ENCODE measurements at regions not wholly inside any gene's neighbourhood (a gene's known extent, or its start where the extent isn't known, plus 50 kb on each side); places are given as distances from the start of the nearest gene placed in this dataset.

DNA sequence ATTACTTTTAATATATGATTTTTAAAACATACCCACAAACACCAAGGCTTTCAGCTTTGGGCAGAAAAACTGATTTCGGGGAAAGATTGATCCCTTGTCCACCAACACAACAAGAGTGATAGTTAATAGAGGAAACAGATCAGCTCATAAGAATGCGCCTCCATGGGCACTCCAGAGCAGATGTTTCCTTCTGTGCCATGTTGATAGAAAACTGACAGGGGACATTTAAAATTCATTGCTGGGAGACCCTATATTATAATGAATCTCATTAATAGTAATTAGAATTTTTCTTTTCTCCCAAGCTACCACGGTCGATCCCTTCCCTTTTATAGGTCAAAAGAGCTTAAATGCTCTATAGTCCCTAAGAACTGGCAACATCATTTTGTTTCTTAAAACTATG, 431.2 kb downstream of the IRS2 start:
- Histone ChIP-seq H2BK20ac (ENCODE audit: low read depth, low read length, poor library complexity, severe bottlenecking) (no peak overlapping the region), H4K5ac (ENCODE audit: insufficient read length, low read depth, low read length) (no peak overlapping the region), H3K79me2 (ENCODE audit: insufficient read depth, low read length) (no peaks in the 10 kb centered on the region), H3K23ac (ENCODE audit: insufficient read length, low read depth, low read length) (no peak overlapping the region), H3K23me2 (ENCODE audit: insufficient read length, low read depth, low read length, poor library complexity, severe bottlenecking) (no peaks in the 10 kb centered on the region), H2BK15ac (ENCODE audit: low read depth, low read length) (no peak overlapping the region), H4K91ac (ENCODE audit: insufficient read length, low read depth, low read length) (no peak overlapping the region), H3K4me1 (ENCODE audit: insufficient read depth, low read length) (no peaks in the 10 kb centered on the region; the same call in 1 of the 2 replicates), H3K27ac (ENCODE audit: insufficient read length, low read depth, low read length) (no peak overlapping the region), H2AFZ (ENCODE audit: low read length) (no peak overlapping the region), H2BK5ac (ENCODE audit: insufficient read length, low read length) (no peak overlapping the region), H3K9me3 (ENCODE audit: control insufficient read depth, low read depth, low read length) (no peaks in the 10 kb centered on the region), H3T11ph (ENCODE audit: low read length) (no peak overlapping the region), H3K27me3 (ENCODE audit: insufficient read depth, low read length) (no peaks in the 10 kb centered on the region), H3K79me1 (ENCODE audit: insufficient read depth, low read depth, low read length, poor library complexity, severe bottlenecking) (no peaks in the 10 kb centered on the region), H2BK12ac (ENCODE audit: insufficient read length, low read depth, low read length) (no peak overlapping the region), H3K56ac (ENCODE audit: insufficient read length, low read depth, low read length) (no peak overlapping the region), H2AK5ac (ENCODE audit: insufficient read length, low read length) (no peak overlapping the region), H4K8ac (replicated peaks; ENCODE audit: insufficient read length, low read depth, low read length) (no peak overlapping the region), H3K4me2 (ENCODE audit: insufficient read depth, insufficient read length, low read length) (no peak overlapping the region), H3K4ac (ENCODE audit: low read depth, low read length) (no peak overlapping the region), H3K18ac (ENCODE audit: insufficient read length, low read depth, low read length) (no peak overlapping the region), H4K20me1 (ENCODE audit: control insufficient read depth, insufficient read depth, insufficient read length) (no peaks in the 10 kb centered on the region), H3K9ac (ENCODE audit: extremely low read depth, insufficient read length, low read length) (no peak overlapping the region), H3K14ac (ENCODE audit: insufficient read depth, low read length) (no peak overlapping the region), H2BK120ac (ENCODE audit: low read depth, low read length, poor library complexity, severe bottlenecking) (no peak overlapping the region)
- Mint-ChIP-seq H3K4me3 (no peak overlapping the region), H3K27me3 (ENCODE audit: low read depth) (no peaks in the 10 kb centered on the region), H3K9me3 (no peaks in the 10 kb centered on the region), H3K27ac (no peak overlapping the region), H3K4me1 (peaks cover 11 to 13% of the 10 kb centered on the region in 2 experiments), H3K36me3 (ENCODE audit: insufficient read depth in 1 of 3, low read depth in 3 of 3) (no peaks in the 10 kb centered on the region)
- TF ChIP-seq, protein P1, sequence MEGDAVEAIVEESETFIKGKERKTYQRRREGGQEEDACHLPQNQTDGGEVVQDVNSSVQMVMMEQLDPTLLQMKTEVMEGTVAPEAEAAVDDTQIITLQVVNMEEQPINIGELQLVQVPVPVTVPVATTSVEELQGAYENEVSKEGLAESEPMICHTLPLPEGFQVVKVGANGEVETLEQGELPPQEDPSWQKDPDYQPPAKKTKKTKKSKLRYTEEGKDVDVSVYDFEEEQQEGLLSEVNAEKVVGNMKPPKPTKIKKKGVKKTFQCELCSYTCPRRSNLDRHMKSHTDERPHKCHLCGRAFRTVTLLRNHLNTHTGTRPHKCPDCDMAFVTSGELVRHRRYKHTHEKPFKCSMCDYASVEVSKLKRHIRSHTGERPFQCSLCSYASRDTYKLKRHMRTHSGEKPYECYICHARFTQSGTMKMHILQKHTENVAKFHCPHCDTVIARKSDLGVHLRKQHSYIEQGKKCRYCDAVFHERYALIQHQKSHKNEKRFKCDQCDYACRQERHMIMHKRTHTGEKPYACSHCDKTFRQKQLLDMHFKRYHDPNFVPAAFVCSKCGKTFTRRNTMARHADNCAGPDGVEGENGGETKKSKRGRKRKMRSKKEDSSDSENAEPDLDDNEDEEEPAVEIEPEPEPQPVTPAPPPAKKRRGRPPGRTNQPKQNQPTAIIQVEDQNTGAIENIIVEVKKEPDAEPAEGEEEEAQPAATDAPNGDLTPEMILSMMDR (conservative IDR thresholded peaks at IDR 0.05) = no peak
- DNase-seq = no peak
- no CpG with 5 or more reads among the region's 4 CpGs for WGBS (ENCODE audit: extremely low coverage, insufficient read length, low lambda C conversion rate)

All from H9 (cell line).